ENCODE measurements at regions not wholly inside any gene's neighbourhood (a gene's known extent, or its start where the extent isn't known, plus 50 kb on each side); places are given as distances from the start of the nearest gene placed in this dataset.

DNA sequence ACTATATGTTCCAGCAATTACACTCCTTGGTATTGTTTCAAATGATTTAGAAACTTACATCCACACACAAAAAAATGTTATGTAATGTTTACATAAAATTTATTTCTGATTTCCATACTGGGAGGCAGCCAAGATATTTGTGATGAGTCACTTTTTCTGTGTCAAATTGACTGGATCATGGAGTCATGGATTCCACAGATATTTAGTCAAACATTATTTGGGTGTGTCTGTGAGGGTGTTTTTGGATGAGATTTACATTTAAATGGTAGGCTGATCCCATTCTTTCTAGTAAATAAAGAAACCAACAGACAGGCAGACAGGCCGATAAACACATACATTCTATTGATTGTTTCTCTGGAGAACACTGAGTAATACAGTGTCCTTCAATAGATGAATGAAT is 562.8 kb downstream of the SLITRK6 start:
- Histone ChIP-seq H3K27me3 (ENCODE audit: insufficient read depth) (no peaks in the 10 kb centered on the region), H3K27ac (ENCODE audit: low read depth) (no peak overlapping the region), H3K9me2 (ENCODE audit: insufficient read depth) (no peaks in the 10 kb centered on the region), H3K4me1 (ENCODE audit: insufficient read depth) (no peaks in the 10 kb centered on the region), H2AFZ (no peak overlapping the region), H3F3A (replicated peaks; ENCODE audit: low read depth) (no peaks in the 10 kb centered on the region), H3K4me2 (no peak overlapping the region), H4K20me1 (replicated peaks; ENCODE audit: insufficient read depth) (no peaks in the 10 kb centered on the region), H3K79me2 (replicated peaks; ENCODE audit: insufficient read depth) (no peaks in the 10 kb centered on the region), H3K4me3 (no peak overlapping the region), H3K36me3 (ENCODE audit: insufficient read depth) (no peaks in the 10 kb centered on the region)
- DNase-seq (ENCODE audit: low spot score), result no peak
- Mint-ChIP-seq H3K4me3 (no peak overlapping the region), H3K36me3 (ENCODE audit: low read depth) (no peaks in the 10 kb centered on the region), H3K27me3 (ENCODE audit: insufficient read depth, low read depth, poor library complexity) (no peaks in the 10 kb centered on the region), H3K4me1 (peaks cover 2% of the 10 kb centered on the region; the same call in 1 of the 3 replicates), H3K27ac (no peak overlapping the region), H3K9me3 (no peaks in the 10 kb centered on the region)
- no peak for ATAC-seq
- TF ChIP-seq ZNF114 (CRISPR knock-in tag; IDR thresholded peaks at IDR 0.05) (no peak), EZH2 (IDR thresholded peaks at IDR 0.05; ENCODE audit: low read depth, unreplicated experiment) (no peak), JUNB (IDR thresholded peaks at IDR 0.05; ENCODE audit: unreplicated experiment) (no peak), STAT1 (IDR thresholded peaks at IDR 0.05; ENCODE audit: unreplicated experiment) (no peak), EZH2phosphoT487 (IDR thresholded peaks at IDR 0.05; ENCODE audit: unreplicated experiment) (no peak), POLR2AphosphoS5 (IDR thresholded peaks at IDR 0.05; ENCODE audit: low read depth) (no peak), NANOG (IDR thresholded peaks at IDR 0.05; ENCODE audit: borderline replicate concordance) (no peak), CTCF (conservative IDR thresholded peaks at IDR 0.05; ENCODE audit: low read depth in 2 of 2) (no peak), ZNF331 (CRISPR knock-in tag; IDR thresholded peaks at IDR 0.05; ENCODE audit: low read depth) (no peak), CREB1 (CRISPR knock-in tag; IDR thresholded peaks at IDR 0.05; ENCODE audit: low read depth) (no peak)
- TF ChIP-seq, protein P1, sequence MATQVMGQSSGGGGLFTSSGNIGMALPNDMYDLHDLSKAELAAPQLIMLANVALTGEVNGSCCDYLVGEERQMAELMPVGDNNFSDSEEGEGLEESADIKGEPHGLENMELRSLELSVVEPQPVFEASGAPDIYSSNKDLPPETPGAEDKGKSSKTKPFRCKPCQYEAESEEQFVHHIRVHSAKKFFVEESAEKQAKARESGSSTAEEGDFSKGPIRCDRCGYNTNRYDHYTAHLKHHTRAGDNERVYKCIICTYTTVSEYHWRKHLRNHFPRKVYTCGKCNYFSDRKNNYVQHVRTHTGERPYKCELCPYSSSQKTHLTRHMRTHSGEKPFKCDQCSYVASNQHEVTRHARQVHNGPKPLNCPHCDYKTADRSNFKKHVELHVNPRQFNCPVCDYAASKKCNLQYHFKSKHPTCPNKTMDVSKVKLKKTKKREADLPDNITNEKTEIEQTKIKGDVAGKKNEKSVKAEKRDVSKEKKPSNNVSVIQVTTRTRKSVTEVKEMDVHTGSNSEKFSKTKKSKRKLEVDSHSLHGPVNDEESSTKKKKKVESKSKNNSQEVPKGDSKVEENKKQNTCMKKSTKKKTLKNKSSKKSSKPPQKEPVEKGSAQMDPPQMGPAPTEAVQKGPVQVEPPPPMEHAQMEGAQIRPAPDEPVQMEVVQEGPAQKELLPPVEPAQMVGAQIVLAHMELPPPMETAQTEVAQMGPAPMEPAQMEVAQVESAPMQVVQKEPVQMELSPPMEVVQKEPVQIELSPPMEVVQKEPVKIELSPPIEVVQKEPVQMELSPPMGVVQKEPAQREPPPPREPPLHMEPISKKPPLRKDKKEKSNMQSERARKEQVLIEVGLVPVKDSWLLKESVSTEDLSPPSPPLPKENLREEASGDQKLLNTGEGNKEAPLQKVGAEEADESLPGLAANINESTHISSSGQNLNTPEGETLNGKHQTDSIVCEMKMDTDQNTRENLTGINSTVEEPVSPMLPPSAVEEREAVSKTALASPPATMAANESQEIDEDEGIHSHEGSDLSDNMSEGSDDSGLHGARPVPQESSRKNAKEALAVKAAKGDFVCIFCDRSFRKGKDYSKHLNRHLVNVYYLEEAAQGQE (IDR thresholded peaks at IDR 0.05; ENCODE audit: unreplicated experiment), result no peak
- TF ChIP-seq, protein P2, sequence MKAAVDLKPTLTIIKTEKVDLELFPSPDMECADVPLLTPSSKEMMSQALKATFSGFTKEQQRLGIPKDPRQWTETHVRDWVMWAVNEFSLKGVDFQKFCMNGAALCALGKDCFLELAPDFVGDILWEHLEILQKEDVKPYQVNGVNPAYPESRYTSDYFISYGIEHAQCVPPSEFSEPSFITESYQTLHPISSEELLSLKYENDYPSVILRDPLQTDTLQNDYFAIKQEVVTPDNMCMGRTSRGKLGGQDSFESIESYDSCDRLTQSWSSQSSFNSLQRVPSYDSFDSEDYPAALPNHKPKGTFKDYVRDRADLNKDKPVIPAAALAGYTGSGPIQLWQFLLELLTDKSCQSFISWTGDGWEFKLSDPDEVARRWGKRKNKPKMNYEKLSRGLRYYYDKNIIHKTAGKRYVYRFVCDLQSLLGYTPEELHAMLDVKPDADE (IDR thresholded peaks at IDR 0.05), result no peak
- TF ChIP-seq, protein P3, sequence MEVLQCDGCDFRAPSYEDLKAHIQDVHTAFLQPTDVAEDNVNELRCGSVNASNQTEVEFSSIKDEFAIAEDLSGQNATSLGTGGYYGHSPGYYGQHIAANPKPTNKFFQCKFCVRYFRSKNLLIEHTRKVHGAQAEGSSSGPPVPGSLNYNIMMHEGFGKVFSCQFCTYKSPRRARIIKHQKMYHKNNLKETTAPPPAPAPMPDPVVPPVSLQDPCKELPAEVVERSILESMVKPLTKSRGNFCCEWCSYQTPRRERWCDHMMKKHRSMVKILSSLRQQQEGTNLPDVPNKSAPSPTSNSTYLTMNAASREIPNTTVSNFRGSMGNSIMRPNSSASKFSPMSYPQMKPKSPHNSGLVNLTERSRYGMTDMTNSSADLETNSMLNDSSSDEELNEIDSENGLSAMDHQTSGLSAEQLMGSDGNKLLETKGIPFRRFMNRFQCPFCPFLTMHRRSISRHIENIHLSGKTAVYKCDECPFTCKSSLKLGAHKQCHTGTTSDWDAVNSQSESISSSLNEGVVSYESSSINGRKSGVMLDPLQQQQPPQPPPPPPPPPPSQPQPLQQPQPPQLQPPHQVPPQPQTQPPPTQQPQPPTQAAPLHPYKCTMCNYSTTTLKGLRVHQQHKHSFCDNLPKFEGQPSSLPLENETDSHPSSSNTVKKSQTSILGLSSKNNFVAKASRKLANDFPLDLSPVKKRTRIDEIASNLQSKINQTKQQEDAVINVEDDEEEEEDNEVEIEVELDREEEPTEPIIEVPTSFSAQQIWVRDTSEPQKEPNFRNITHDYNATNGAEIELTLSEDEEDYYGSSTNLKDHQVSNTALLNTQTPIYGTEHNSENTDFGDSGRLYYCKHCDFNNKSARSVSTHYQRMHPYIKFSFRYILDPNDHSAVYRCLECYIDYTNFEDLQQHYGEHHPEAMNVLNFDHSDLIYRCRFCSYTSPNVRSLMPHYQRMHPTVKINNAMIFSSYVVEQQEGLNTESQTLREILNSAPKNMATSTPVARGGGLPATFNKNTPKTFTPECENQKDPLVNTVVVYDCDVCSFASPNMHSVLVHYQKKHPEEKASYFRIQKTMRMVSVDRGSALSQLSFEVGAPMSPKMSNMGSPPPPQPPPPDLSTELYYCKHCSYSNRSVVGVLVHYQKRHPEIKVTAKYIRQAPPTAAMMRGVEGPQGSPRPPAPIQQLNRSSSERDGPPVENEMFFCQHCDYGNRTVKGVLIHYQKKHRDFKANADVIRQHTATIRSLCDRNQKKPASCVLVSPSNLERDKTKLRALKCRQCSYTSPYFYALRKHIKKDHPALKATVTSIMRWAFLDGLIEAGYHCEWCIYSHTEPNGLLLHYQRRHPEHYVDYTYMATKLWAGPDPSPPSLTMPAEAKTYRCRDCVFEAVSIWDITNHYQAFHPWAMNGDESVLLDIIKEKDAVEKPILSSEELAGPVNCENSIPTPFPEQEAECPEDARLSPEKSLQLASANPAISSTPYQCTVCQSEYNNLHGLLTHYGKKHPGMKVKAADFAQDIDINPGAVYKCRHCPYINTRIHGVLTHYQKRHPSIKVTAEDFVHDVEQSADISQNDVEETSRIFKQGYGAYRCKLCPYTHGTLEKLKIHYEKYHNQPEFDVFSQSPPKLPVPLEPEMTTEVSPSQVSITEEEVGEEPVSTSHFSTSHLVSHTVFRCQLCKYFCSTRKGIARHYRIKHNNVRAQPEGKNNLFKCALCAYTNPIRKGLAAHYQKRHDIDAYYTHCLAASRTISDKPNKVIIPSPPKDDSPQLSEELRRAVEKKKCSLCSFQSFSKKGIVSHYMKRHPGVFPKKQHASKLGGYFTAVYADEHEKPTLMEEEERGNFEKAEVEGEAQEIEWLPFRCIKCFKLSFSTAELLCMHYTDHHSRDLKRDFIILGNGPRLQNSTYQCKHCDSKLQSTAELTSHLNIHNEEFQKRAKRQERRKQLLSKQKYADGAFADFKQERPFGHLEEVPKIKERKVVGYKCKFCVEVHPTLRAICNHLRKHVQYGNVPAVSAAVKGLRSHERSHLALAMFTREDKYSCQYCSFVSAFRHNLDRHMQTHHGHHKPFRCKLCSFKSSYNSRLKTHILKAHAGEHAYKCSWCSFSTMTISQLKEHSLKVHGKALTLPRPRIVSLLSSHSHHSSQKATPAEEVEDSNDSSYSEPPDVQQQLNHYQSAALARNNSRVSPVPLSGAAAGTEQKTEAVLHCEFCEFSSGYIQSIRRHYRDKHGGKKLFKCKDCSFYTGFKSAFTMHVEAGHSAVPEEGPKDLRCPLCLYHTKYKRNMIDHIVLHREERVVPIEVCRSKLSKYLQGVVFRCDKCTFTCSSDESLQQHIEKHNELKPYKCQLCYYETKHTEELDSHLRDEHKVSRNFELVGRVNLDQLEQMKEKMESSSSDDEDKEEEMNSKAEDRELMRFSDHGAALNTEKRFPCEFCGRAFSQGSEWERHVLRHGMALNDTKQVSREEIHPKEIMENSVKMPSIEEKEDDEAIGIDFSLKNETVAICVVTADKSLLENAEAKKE (CRISPR knock-in tag; IDR thresholded peaks at IDR 0.05), result no peak
